ENCODE measurements at regions not wholly inside any gene's neighbourhood (a gene's known extent, or its start where the extent isn't known, plus 50 kb on each side); places are given as distances from the start of the nearest gene placed in this dataset.

GRCh38 chrX:124605511-124605910, 259.1 kb downstream of the SH2D1A start:
- DNase-seq (no peak), ATAC-seq (ENCODE audit: low read depth) (no peak)
- H3K27me3 ChIP-seq (replicated peaks in 1 of 4; ENCODE audit: control extremely low read depth in 1 of 4, control insufficient read depth in 3 of 4, insufficient read depth in 4 of 4, low read length in 3 of 4) = no peaks in the 10 kb centered on the region
- no peak overlapping the region for H2AFZ ChIP-seq (ENCODE audit: insufficient read depth, low read depth, low read length, poor library complexity, severe bottlenecking)
- ChIA-PET CTCF (no interaction called here), POLR2A (no interaction called here)
- no peaks in the 10 kb centered on the region for H3K4me1 Mint-ChIP-seq
- H3K27ac ChIP-seq (ENCODE audit: low read length in 2 of 2) = no peak overlapping the region
- WGBS (ENCODE audit: insufficient coverage) = no CpG with 5 or more reads among the region's 1 CpG
- H3K27me3 Mint-ChIP-seq = no peaks in the 10 kb centered on the region
- H3K79me2 ChIP-seq (ENCODE audit: control insufficient read depth, insufficient read depth, low read length) = no peaks in the 10 kb centered on the region
- H3K4me3 ChIP-seq (ENCODE audit: control extremely low read depth in 1 of 5, extremely low read depth in 1 of 5, insufficient read depth in 1 of 5, low read depth in 2 of 5, low read length in 4 of 5) = no peak overlapping the region
- H3K9me3 Mint-ChIP-seq (ENCODE audit: insufficient read depth) = no peaks in the 10 kb centered on the region
- H3K4me3 Mint-ChIP-seq = no peak overlapping the region
- no peaks in the 10 kb centered on the region for H3K36me3 ChIP-seq (replicated peaks in 1 of 2; ENCODE audit: control extremely low read depth in 1 of 2, control insufficient read depth in 1 of 2, extremely low read depth in 1 of 2, insufficient read depth in 2 of 2, low read length in 1 of 2)
- no peak overlapping the region for H3K9ac ChIP-seq (ENCODE audit: low read length)
- H3K27ac Mint-ChIP-seq = no peak overlapping the region
- H3K4me1 ChIP-seq (ENCODE audit: control insufficient read depth in 2 of 2, insufficient read depth in 2 of 2, low read length in 2 of 2) = no peaks in the 10 kb centered on the region
- no peaks in the 10 kb centered on the region for H4K20me1 ChIP-seq (ENCODE audit: control insufficient read depth, insufficient read depth, low read length, poor library complexity, severe bottlenecking)
- H3K4me2 ChIP-seq (replicated peaks; ENCODE audit: low read depth, low read length, poor library complexity, severe bottlenecking) = no peak overlapping the region
- intact Hi-C loops (cut with micrococcal nuclease) = no loop called here
- no peaks in the 10 kb centered on the region for H3K9me3 ChIP-seq (ENCODE audit: control extremely low read depth in 1 of 3, control insufficient read depth in 2 of 3, insufficient read depth in 1 of 3, low read length in 2 of 3)
- TF ChIP-seq CTCF (IDR thresholded peaks at IDR 0.05) (no peak), EZH2 (IDR thresholded peaks at IDR 0.05; ENCODE audit: borderline replicate concordance, insufficient read depth, low read depth, low read length, poor library complexity, severe bottlenecking) (no peak)

- no peak overlapping the region for H3K4me3 Mint-ChIP-seq
- H3K36me3 ChIP-seq (replicated peaks in 1 of 2; ENCODE audit: control extremely low read depth in 1 of 2, control insufficient read depth in 1 of 2, extremely low read depth in 1 of 2, insufficient read depth in 2 of 2, low read length in 1 of 2) = no peaks in the 10 kb centered on the region
- no peaks in the 10 kb centered on the region for H3K4me1 Mint-ChIP-seq
- 100% methylated on average over 1 of the region's 2 CpGs for whole genome bisulfite sequencing (ENCODE audit: insufficient coverage)
- TF ChIP-seq EZH2 (IDR thresholded peaks at IDR 0.05; ENCODE audit: borderline replicate concordance, insufficient read depth, low read depth, low read length, poor library complexity, severe bottlenecking) (no peak), CTCF (IDR thresholded peaks at IDR 0.05) (no peak)
- H2AFZ ChIP-seq (ENCODE audit: insufficient read depth, low read depth, low read length, poor library complexity, severe bottlenecking) = no peak overlapping the region
- H3K27me3 Mint-ChIP-seq = no peaks in the 10 kb centered on the region
- H3K9ac ChIP-seq (ENCODE audit: low read length) = no peak overlapping the region
- ATAC-seq (ENCODE audit: low read depth) = no peak
- no peaks in the 10 kb centered on the region for H3K9me3 Mint-ChIP-seq (ENCODE audit: insufficient read depth)
- no peaks in the 10 kb centered on the region for H3K27me3 ChIP-seq (replicated peaks in 1 of 4; ENCODE audit: control extremely low read depth in 1 of 4, control insufficient read depth in 3 of 4, insufficient read depth in 4 of 4, low read length in 3 of 4)
- H3K9me3 ChIP-seq (ENCODE audit: control extremely low read depth in 1 of 3, control insufficient read depth in 2 of 3, insufficient read depth in 1 of 3, low read length in 2 of 3) = no peaks in the 10 kb centered on the region
- H3K4me3 ChIP-seq (ENCODE audit: control extremely low read depth in 1 of 5, extremely low read depth in 1 of 5, insufficient read depth in 1 of 5, low read depth in 2 of 5, low read length in 4 of 5) = no peak overlapping the region
- no peaks in the 10 kb centered on the region for H4K20me1 ChIP-seq (ENCODE audit: control insufficient read depth, insufficient read depth, low read length, poor library complexity, severe bottlenecking)
- ChIA-PET POLR2A (no interaction called here), CTCF (no interaction called here)
- H3K4me2 ChIP-seq (replicated peaks; ENCODE audit: low read depth, low read length, poor library complexity, severe bottlenecking) = no peak overlapping the region
- no peaks in the 10 kb centered on the region for H3K4me1 ChIP-seq (ENCODE audit: control insufficient read depth in 2 of 2, insufficient read depth in 2 of 2, low read length in 2 of 2)
- DNase-seq = no peak
- no peak overlapping the region for H3K27ac Mint-ChIP-seq
- H3K79me2 ChIP-seq (ENCODE audit: control insufficient read depth, insufficient read depth, low read length) = no peaks in the 10 kb centered on the region
- intact Hi-C loops (cut with micrococcal nuclease) = no loop called here
- H3K27ac ChIP-seq (ENCODE audit: low read length in 2 of 2) = no peak overlapping the region
Observed at GRCh38 chrX:124606724-124607123, 260.4 kb downstream of the SH2D1A start.
